Testis (tissue), 2 donors: ENCODE measurements at regions not wholly inside any gene's neighbourhood (a gene's known extent, or its start where the extent isn't known, plus 50 kb on each side); places are given as distances from the start of the nearest gene placed in this dataset.

ENCODE experiments used
- POLR2A ChIP-seq: fragments of 450-650 bp; IDR thresholded peaks from one replicate; pipeline ENCODE4 v1.6.1; 2017; ENCODE audit warnings: antibody characterized with exemption, mild to moderate bottlenecking, moderate library complexity
- TF ChIP-seq, protein P1 (sequence below), 3 experiments: fragments of 450-650 bp in 2 of 3; fragments of 200-600 bp in 1 of 3; sonication (generic) in 1 of 3; IDR thresholded peaks; one replicate each; pipeline ENCODE4 v1.5.1; 2016 to 2019; ENCODE audit warnings: antibody characterized with exemption in 3 of 3, mild to moderate bottlenecking in 2 of 3, moderate library complexity in 1 of 3

DNA sequence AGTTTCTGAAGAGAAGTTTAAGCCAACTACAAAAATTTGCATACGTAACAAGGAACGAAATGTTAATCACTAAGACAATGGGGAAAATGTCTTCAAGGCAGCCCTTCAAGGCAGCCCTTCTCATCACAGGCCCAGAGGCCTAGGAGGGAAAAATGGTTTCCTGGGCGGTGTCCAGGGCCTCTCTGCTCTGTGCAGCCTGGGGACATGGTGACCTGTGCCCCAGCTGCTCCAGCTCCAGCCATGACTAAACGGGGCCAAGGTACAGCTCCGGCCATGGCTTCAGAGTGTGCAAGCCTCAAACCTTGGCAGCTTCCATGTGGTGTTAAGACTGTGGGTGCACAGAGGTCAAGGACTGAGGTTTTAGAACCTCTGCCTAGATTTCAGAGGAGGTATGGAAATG lies 325.1 kb downstream of the FRK start:
- TF ChIP-seq, protein P1, sequence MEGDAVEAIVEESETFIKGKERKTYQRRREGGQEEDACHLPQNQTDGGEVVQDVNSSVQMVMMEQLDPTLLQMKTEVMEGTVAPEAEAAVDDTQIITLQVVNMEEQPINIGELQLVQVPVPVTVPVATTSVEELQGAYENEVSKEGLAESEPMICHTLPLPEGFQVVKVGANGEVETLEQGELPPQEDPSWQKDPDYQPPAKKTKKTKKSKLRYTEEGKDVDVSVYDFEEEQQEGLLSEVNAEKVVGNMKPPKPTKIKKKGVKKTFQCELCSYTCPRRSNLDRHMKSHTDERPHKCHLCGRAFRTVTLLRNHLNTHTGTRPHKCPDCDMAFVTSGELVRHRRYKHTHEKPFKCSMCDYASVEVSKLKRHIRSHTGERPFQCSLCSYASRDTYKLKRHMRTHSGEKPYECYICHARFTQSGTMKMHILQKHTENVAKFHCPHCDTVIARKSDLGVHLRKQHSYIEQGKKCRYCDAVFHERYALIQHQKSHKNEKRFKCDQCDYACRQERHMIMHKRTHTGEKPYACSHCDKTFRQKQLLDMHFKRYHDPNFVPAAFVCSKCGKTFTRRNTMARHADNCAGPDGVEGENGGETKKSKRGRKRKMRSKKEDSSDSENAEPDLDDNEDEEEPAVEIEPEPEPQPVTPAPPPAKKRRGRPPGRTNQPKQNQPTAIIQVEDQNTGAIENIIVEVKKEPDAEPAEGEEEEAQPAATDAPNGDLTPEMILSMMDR (IDR thresholded peaks at IDR 0.05), result no peak
- TF ChIP-seq POLR2A, result no peak
